Effector CD4-positive, alpha-beta T cell (primary cell): ENCODE measurements at regions not wholly inside any gene's neighbourhood (a gene's known extent, or its start where the extent isn't known, plus 50 kb on each side); places are given as distances from the start of the nearest gene placed in this dataset.

Experiments used
- DNase-seq: peaks from one replicate; pipeline ENCODE4 v3.0.0-alpha.2; 2020

DNA sequence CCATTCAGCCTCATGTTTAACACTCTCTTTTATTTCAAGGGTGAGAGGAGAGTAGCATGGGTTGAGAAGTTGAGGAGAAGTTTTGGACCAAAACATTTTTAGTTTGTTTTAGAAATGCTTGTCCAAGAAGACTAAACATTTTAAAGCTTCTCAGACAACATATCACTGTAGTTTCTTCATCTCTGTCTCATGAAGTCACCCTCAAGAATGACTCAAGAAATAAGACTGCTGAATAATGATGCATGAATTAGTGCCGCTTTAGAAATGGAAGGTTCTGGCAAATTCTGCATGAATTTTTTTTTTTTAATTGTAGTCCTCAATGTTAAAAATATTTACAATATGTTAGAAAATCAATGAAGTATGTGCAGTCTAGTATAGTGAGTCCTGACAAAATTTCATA lies 422.7 kb upstream of the ARGLU1 start:
- DNase-seq: no peak

DNA sequence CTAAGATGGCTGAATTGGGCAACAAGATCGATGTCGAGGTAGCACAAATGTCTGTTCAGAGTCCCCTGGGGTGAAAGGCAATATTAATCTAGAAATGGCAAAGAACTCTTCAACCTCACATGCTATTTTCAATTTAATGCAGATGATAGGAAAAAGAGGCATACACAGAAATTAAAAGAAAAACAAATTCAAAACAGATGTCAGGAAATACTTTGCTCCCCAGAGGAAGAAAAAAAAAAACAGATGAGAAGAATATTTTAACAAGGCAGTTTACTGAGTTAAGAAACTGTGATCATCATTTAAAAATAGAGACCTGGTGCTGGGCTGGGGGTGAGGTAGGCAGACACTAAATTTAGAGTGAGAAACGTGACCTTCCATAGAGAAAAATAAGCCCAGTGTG lies 421.9 kb upstream of the ARGLU1 start:
- DNase-seq: no peak

- DNase-seq: no peak
Measured at GRCh38 chr13:106987427-106987785, 419.5 kb upstream of the ARGLU1 start.

GRCh38 chr13:106986687-106987426 lies 418.9 kb upstream of the ARGLU1 start:
- DNase-seq: no peak

GRCh38 chr13:106986033-106986484 lies 418.1 kb upstream of the ARGLU1 start:
- DNase-seq: no peak

DNA sequence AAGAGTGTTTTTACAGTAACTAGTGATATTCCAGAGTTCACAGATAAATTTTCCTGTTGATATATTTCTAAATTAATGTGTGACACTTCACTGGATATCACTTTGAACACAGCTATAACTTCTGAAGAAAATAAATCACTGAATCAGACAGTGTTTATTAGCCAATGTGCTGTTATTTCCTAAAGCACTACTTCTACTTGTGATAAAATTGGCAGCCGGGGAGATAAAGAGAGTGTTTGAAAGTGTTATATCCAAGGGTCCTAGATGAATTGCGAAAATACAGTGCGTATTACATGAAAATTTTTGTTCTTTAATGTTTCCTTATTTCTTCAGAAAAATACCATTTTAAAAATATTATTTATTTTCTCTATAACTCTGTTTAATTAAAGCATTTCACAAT lies 417.5 kb upstream of the ARGLU1 start:
- no peak for DNase-seq

DNA sequence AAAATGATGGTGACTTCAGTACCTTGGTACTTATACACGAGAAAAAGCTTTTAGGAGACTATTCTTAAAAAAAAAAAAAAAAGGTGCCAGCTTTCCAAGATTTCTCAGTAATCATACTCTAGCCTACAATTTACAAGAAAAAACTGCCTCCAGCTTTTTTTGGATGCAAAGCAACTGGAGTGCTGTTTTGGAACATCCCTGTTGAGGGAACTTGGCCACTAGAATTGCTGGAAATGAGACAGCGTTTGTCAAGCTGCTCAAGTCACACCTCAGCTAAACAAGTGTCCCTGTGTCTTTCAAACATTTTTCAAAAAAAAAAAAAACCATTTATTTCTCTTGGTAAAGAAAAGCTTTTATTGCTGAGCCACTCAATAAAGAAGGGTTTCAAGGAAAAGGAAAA lies 413.1 kb upstream of the ARGLU1 start:
- DNase-seq: no peak

GRCh38 chr13:106967391-106967790 lies 399.5 kb upstream of the ARGLU1 start:
- no peak for DNase-seq

GRCh38 chr13:106963151-106963550 lies 395.2 kb upstream of the ARGLU1 start:
- no peak for DNase-seq

- DNase-seq: no peak
Measured at GRCh38 chr13:106961651-106962050, 393.7 kb upstream of the ARGLU1 start.

GRCh38 chr13:106961216-106961615 lies 393.3 kb upstream of the ARGLU1 start:
- no peak for DNase-seq

DNA sequence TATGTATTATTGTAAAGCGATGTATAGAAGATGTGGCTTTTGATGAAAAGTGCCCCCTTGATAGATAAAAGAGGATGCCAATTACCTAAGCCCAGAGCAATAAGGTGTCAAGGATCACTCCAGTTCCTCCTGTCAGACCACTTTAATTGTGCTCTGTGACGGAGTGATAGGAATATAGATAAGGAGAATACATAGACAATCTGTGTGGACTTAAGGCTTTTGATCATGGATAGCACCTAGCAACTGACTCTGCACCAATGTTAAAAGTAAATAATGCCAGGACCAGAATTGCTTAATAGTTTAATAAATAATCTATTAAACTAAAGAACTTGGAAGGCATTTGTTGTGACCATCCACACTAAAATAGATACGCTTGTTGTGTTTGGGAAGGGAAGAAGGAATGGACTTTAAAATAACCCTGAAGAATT lies 390.7 kb upstream of the ARGLU1 start:
- DNase-seq: no peak

- DNase-seq: no peak
Measured at GRCh38 chr13:106942563-106942962, 374.6 kb upstream of the ARGLU1 start.

DNA sequence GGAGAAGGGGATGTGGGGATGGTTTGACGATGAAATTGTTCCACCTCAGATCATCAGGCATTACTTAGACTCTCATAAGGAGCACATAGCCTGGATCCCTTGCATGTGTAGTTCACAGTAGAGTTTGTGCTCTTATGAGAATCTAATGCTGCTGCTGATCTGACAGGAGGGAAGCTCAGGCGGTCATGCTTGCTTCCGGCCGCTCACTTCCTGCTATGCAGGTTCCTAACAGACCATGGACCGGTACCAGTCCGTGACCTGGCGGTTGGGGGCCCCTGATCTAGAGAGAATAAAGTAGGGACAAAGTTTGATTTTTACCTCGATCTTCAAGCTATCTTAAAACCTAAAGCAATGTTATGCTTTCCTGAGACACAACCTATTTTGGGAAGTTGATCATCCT lies 373.8 kb upstream of the ARGLU1 start:
- DNase-seq: no peak

- DNase-seq: no peak
Measured at GRCh38 chr13:106927421-106927820, 359.5 kb upstream of the ARGLU1 start.

- DNase-seq: no peak
Measured at GRCh38 chr13:106922384-106922783, 354.4 kb upstream of the ARGLU1 start.

- DNase-seq: no peak
Measured at GRCh38 chr13:106919638-106920037, 351.7 kb upstream of the ARGLU1 start.

- DNase-seq: no peak
Measured at GRCh38 chr13:106919133-106919532, 351.2 kb upstream of the ARGLU1 start.

DNA sequence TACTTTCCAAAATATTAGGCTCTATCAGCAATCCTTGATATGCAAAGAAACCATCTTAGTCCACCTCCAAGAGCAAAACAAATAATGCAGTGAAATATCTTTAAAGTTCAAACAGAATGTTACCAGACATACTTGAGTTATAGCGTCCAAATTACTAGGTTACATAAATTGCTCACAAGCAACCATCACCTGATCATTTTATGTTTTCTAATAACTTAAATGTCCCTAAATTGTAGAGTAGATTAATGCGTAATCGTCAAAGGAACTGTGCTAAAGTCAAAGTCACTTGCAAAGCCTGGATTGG lies 350.6 kb upstream of the ARGLU1 start:
- no peak for DNase-seq

DNA sequence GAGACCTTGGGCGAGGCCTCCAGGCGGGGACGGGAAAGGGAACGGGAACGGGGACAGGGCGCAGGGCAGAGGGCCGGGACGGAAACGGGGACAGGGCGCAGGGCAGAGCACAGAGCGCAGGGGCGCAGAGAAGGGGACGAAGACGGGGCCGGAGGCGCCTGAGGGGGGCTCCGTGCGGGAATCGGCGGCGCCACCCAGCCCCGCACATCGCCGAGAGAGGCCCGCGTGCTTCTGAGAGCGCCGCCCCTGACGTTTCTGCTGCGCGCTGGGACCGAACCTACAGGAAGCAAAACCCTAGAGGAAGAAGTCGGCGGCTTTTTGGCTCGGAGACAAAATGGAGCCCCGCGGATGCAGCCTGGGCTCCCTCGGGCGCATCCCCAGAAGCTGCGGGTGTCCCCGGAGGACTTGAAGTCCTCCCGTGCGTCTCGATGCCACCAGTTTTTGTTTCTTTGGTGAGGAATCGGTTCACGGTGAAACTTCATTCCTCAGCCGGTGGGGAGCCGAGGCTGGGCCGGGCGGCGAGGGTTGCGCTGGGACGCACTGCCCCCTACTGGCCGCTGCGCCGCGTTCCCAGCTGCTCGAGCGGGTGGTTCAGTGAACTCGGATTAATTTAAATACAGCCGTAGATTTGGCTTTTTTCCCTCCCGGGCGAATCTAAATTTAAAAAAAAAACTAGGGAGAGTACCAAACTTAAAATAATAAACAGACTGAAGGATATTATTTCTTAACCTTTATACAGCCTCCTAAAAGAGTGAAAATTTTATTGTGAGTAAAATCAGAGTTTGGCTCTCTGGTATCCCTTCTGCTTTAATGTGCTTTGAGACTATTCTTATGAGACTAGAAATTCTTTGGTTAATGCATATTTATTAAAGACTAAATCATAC lies 350.0 kb upstream of the ARGLU1 start:
- DNase-seq: peak; percentile 23

- no peak for DNase-seq
Measured at GRCh38 chr13:106917024-106917571, 349.2 kb upstream of the ARGLU1 start.

GRCh38 chr13:106916329-106916976 lies 348.5 kb upstream of the ARGLU1 start:
- no peak for DNase-seq

GRCh38 chr13:106915146-106915545 lies 347.2 kb upstream of the ARGLU1 start:
- DNase-seq: no peak

DNA sequence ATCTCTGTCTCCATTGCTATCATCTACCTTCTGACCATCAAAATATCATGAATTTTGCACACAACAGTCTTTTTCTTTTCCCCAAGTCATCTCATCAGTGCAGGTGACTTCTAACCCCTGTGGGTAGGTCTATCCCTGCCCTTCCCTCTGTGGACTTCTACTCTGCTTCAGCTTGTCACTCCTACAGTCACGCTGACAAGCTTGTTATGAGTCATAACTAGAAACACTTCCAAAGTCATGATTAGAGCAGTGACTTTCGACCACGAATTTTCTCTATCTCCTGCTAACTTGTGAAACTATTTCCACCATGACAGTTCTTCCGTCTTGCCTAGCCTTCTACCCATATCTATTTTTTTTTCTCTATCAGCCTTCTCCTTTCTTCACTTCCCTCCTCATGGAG lies 343.7 kb upstream of the ARGLU1 start:
- DNase-seq: no peak
